OCI-M2 (cell line): ENCODE measurements at regions not wholly inside any gene's neighbourhood (a gene's known extent, or its start where the extent isn't known, plus 50 kb on each side); places are given as distances from the start of the nearest gene placed in this dataset.

Experiments used
- DNase-seq: peaks from one replicate; lab custom pipeline; 2025; ENCODE audit not compliant: unreplicated experiment; lab: John Stamatoyannopoulos, UW

DNA sequence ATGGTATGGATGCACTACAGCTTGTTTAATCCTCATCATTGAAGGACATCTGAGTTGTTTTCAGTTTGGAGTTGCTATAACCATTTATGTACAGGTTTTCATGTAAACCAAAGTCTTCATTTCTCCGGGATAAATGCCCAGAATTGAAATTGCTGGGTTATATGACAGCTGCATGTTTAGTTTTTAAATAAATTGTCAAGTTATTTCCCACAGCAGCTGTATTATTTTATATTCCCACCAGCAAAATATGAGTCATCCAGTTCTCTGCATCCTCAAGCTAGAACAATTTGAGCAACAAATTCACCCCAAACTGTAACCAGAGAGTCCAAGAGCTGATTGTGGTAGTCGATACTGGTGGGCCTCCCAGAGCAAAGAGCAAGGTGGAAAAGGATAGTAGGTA lies 125.6 kb upstream of the PRNP start:
- DNase-seq = no peak

GRCh38 chr20:4559906-4560305 lies 126.3 kb upstream of the PRNP start:
- no peak for DNase-seq

GRCh38 chr20:4559106-4559505 lies 127.2 kb upstream of the PRNP start:
- no peak for DNase-seq

GRCh38 chr20:4556781-4557180 lies 129.5 kb upstream of the PRNP start:
- no peak for DNase-seq

GRCh38 chr20:4555188-4555890 lies 130.9 kb upstream of the PRNP start:
- no peak for DNase-seq

DNA sequence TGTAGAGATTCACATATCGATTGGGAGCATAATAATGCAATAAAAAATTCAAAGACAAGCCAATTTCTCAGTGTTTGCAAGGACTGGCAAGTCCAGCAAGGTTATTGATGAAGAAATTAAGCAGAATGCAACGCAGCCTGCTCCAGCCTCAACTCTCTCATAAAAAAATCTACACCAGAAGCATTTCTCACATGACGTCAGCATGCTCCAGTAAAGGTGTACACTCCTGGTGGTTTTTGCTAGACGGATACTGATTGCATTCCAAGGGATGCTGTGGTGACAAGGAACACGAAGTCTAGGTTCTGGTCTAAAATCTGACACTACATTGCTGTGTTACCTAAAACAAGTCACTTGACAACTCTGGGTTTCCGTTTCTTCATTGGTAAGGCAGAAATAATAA lies 131.9 kb upstream of the PRNP start:
- no peak for DNase-seq

DNA sequence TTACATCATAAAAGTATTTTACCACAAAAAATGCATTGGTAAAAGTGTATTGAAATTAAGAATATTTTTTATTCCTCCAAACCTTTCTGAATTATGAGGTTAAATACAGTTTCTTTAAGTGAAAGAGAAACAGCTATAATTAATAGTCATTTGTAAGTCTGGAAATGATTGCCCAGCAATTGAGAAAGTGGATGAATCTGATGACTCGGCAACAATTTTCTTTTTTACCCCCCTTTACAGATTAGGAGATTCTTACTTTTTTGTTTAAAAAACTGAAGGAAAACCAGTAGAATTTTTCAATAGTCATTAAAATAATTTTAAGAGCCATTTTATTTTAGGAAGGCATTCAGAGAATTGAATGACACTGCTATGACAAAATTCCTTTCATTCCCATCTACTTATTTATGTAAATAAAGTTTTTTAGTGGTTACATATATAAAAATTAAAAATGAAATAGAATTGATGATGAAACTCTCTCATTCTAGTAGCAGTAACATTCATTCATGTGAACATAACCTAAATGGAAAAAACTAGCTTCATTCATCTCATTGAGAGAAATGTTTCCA lies 134.1 kb upstream of the PRNP start:
- DNase-seq = no peak

GRCh38 chr20:4550740-4551139 lies 135.5 kb upstream of the PRNP start:
- DNase-seq = no peak

- DNase-seq = no peak
Measured at GRCh38 chr20:4549711-4550259, 136.5 kb upstream of the PRNP start.

DNA sequence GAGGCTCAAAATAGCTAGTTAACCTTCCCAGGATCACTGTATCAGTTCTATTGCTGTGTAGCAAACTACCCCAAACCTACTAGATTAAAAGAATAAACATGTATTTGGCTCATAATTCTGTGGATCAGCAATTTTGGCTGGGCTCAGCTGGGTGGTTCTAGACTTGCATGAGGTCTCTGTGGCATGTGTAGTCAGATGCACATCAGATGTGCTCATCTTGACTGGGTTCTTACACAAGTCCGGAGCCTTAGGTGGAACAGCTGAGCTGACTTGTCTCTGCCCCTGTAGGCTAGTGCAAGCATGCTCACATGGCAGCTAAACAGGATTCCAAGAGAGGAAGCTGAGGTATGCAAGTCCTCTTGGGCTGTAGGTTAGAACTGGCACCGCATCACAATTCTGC lies 137.7 kb upstream of the PRNP start:
- DNase-seq = no peak

GRCh38 chr20:4546786-4547185 lies 139.5 kb upstream of the PRNP start:
- DNase-seq = no peak

GRCh38 chr20:4546342-4546741 lies 139.9 kb upstream of the PRNP start:
- no peak for DNase-seq

- no peak for DNase-seq
Measured at GRCh38 chr20:4545526-4545925, 140.7 kb upstream of the PRNP start.

DNA sequence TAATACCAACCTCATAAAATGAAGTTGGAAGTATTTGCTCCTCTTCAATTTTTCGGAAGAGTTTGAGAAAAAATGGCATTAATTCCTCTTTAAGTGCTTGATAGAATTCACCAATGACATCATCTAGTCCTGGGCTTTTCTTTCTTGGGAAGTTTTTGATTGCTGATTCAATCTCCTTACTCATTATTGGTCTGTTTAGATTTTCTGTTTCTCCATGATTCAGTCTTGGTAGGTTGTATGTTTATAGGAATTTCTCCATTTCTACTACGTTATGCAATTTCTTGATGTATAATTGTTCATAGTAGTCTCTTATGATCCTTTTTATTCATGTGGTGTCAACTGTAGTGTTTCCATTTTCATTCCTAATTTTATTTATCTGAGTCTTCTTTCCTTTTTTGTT lies 141.5 kb upstream of the PRNP start:
- no peak for DNase-seq

- no peak for DNase-seq
Measured at GRCh38 chr20:4542270-4542669, 144.0 kb upstream of the PRNP start.

DNA sequence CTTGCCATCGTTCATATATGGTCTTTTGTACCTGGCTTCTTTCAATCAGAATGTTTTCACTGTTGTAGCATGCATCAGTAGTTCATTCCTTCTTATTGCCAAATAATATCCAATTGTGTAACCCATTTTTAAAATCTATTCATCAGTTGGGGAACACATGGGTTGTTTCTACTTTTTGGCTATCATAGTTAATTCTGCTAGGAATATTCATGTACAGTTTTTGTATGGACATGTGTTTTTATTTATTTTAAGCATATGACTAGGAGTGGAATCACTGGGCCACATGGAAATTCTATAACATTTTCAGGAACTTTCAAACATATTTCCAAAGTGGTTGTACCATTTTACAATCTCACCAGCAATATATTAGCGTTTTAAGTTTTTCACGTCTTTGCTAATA lies 151.9 kb upstream of the PRNP start:
- no peak for DNase-seq

- DNase-seq = no peak
Measured at GRCh38 chr20:4533368-4534133, 152.7 kb upstream of the PRNP start.

GRCh38 chr20:4532772-4533171 lies 153.5 kb upstream of the PRNP start:
- DNase-seq = no peak

DNA sequence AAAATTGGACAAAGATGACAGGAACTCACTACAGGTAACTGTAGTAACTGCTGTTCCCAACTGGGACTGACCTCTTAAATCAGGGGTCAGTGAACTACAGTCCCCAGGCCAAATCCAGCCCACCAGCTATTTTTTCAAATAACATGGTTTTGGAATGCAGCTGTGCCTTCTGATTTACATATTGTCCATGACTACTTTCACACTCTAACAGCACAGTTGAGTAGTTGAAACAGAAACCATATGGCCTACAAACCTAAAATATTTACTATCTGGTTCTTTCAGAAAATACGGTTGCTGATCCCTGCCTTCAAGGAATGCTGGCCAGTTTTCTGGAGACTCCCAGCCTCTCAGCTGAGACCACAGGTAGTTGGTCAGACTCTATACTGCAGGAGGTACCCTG lies 161.5 kb upstream of the PRNP start:
- no peak for DNase-seq

- DNase-seq = no peak
Measured at GRCh38 chr20:4524307-4524706, 161.9 kb upstream of the PRNP start.

GRCh38 chr20:4522310-4522709 lies 163.9 kb upstream of the PRNP start:
- no peak for DNase-seq
